WERI-Rb-1 (cell line): ENCODE measurements at regions not wholly inside any gene's neighbourhood (a gene's known extent, or its start where the extent isn't known, plus 50 kb on each side); places are given as distances from the start of the nearest gene placed in this dataset.

Experiments
- DNase-seq: peaks from one replicate; pipeline ENCODE4 v3.0.0-alpha.2; 2020
- H3K27ac ChIP-seq: fragments of 250-450 bp; sonication (Bioruptor Pico); 2 replicates; pipeline ENCODE4 v1.5.1; 2020; ENCODE audit warnings: mild to moderate bottlenecking, moderate library complexity
- H3K27me3 ChIP-seq: fragments of 250-450 bp; sonication (Bioruptor Pico); 2 replicates; pipeline ENCODE4 v1.5.1; 2021; ENCODE audit warnings: mild to moderate bottlenecking, low read depth, moderate library complexity; ENCODE audit not compliant: insufficient read depth, severe bottlenecking
- H3K36me3 ChIP-seq: fragments of 250-450 bp; sonication (Bioruptor Pico); 2 replicates; pipeline ENCODE4 v1.5.1; 2020; ENCODE audit warnings: mild to moderate bottlenecking, moderate library complexity
- H3K4me3 ChIP-seq: 2 replicates; pipeline ENCODE4 v1.5.1; 2011; ENCODE audit warnings: low read depth, mild to moderate bottlenecking, control low read depth, low read length
- H3K9me3 ChIP-seq: fragments of 250-450 bp; sonication (Bioruptor Pico); 2 replicates; pipeline ENCODE4 v1.5.1; 2021; ENCODE audit warnings: mild to moderate bottlenecking, moderate library complexity; ENCODE audit not compliant: severe bottlenecking
- CTCF ChIP-seq: IDR thresholded peaks from 2 replicates; pipeline ENCODE4 v1.5.1; 2011; ENCODE audit warnings: low read depth, mild to moderate bottlenecking, control low read depth, inconsistent platforms, low read length

DNA sequence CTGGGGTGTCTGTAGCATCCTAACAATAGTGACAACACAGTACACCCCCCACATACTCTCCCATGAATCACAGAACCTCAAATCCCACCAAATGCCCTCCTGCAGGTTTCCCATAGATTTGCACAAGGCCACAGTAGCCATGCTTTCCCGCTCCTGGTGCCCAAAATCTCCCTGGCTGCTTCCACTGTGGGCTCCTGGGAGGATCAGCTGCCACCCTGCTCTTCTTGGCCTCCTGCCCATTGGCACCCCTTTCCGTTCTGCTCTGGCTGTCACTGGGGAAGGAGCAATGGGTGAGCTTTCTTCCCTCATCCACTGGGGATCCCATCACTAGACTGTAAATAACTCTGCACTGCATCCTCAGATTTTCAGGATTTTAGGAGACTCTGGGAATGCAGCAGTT lies 92.1 kb upstream of the SLC24A5 start:
- no peaks in the 10 kb centered on the region for H3K36me3 ChIP-seq
- no peaks in the 10 kb centered on the region for H3K27me3 ChIP-seq
- H3K27ac ChIP-seq = no peak overlapping the region
- no peaks in the 10 kb centered on the region for H3K9me3 ChIP-seq
- H3K4me3 ChIP-seq = no peak overlapping the region
- DNase-seq = no peak
- no peak for TF ChIP-seq CTCF

GRCh38 chr15:48029642-48030041 lies 91.1 kb upstream of the SLC24A5 start:
- no peak for DNase-seq
- no peaks in the 10 kb centered on the region for H3K9me3 ChIP-seq
- H3K4me3 ChIP-seq = no peak overlapping the region
- H3K36me3 ChIP-seq = no peaks in the 10 kb centered on the region
- H3K27me3 ChIP-seq = no peaks in the 10 kb centered on the region
- no peak for TF ChIP-seq CTCF
- H3K27ac ChIP-seq = no peak overlapping the region

GRCh38 chr15:48031466-48031865 lies 89.3 kb upstream of the SLC24A5 start:
- Histone ChIP-seq H3K27me3 (no peaks in the 10 kb centered on the region), H3K27ac (no peak overlapping the region), H3K4me3 (no peak overlapping the region), H3K36me3 (no peaks in the 10 kb centered on the region), H3K9me3 (no peaks in the 10 kb centered on the region)
- no peak for DNase-seq
- TF ChIP-seq CTCF = no peak

DNA sequence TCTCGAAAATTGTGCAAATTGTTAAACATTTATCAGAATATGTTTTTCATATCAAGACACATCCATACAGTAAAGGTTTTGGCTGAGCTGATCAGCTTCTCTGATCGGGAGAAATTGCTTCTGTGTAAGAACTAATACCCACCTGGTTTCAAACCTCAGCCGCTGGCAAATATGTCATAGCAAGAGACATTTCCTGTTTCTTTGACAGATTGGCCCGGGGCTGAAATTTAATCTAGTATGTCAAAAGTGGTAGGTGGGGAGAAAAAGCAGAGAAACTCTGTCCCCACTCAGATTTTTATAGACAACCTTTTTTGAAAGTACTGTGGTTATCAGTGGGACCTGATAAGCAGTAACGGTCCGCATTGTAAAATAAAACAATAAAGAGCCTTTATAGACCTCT lies 88.8 kb upstream of the SLC24A5 start:
- Histone ChIP-seq H3K9me3 (no peaks in the 10 kb centered on the region), H3K27ac (no peak overlapping the region), H3K27me3 (no peaks in the 10 kb centered on the region), H3K36me3 (no peaks in the 10 kb centered on the region), H3K4me3 (no peak overlapping the region)
- TF ChIP-seq CTCF = no peak
- no peak for DNase-seq

- H3K36me3 ChIP-seq = no peaks in the 10 kb centered on the region
- DNase-seq = no peak
- H3K27me3 ChIP-seq = no peaks in the 10 kb centered on the region
- no peak for TF ChIP-seq CTCF
- H3K4me3 ChIP-seq = no peak overlapping the region
- no peaks in the 10 kb centered on the region for H3K9me3 ChIP-seq
- H3K27ac ChIP-seq = no peak overlapping the region
Observed at GRCh38 chr15:48032911-48033310, 87.9 kb upstream of the SLC24A5 start.

DNA sequence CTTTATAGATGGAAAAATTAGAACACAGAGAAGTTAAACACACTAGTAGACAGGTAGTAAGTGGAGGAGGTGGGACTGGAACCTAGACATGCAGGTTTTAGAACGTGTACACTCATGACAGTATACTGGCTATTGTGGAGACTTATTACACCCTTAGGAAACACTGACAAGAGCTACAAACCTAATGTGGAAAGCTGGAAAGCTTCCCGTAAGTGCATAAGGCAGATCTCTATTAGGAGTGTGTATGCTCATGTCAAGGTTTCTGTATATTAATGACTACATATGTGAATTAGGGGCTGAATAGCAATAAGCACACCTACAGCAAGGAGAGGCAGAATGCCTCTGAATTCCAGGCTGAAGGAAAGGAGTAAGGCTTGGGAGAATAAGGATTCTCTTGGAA lies 82.6 kb upstream of the SLC24A5 start:
- Histone ChIP-seq H3K27me3 (no peaks in the 10 kb centered on the region), H3K36me3 (no peaks in the 10 kb centered on the region), H3K4me3 (no peak overlapping the region), H3K27ac (no peak overlapping the region), H3K9me3 (no peaks in the 10 kb centered on the region)
- TF ChIP-seq CTCF = no peak
- DNase-seq = no peak
